ENCODE measurements at regions not wholly inside any gene's neighbourhood (a gene's known extent, or its start where the extent isn't known, plus 50 kb on each side); places are given as distances from the start of the nearest gene placed in this dataset.

DNA sequence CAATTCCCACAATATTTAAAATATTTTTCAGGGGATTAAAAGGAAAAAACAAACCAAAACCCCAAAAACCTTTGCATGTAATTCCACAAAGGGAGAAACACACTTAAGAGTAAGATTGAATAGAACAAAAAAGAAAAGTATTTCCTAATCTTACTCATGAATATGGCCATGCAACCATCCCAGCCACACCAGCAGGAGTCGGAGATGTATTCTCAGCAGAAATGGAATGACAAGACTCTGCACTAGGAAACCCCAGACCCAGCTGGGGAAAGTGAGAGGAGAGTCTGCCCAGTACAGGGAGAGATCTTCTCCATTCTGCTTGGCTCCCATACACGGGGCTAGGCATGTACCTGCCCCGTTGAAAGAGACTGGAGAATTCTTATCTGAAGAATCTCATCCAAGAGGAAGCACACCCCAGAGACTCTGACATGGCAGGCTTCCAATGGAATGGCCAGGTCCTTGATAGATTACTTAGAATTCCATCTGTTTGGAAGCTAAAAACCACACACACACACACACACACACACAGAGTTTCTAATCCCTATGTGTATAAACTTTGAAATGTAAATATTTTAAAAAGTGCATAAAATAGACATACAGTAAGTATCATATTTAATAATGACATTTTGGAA, 118.8 kb downstream of the GADD45G start:
- no peak for DNase-seq (ENCODE audit: low read depth)

GRCh38 chr9:89724659-89725058, 119.8 kb downstream of the GADD45G start:
- no peak for DNase-seq (ENCODE audit: low read depth)

- no peak for DNase-seq (ENCODE audit: low read depth)
Observed at GRCh38 chr9:89725271-89725670, 120.5 kb downstream of the GADD45G start.

DNA sequence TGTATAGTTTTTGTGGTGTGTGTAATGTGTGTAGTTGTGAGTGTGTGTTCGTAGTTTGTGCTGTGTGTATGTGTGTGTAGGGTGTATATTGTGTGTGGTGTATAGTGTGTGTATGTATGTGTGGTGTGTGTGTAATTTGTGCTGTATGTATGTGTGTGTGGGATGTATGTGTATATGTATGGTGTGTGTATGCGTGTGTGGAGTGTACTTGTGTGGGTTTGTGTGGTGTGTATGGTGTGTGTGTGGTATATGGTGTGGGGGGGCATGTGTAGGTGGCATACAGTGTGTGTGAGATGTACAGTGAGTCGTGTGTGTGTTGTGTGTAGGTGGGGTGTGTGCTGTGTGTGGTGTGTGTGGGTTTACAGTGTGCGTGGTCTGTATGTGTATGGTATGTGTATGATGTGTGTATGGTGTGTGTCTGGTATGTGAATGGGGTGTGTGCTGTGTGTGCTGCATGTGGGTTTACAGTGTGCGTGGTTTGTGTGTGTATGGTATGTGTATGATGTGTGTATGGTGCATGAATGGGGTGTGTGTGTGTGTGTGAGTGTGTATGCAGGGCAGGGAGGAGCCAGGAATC, 125.2 kb downstream of the GADD45G start:
- no peak for DNase-seq (ENCODE audit: low read depth)

DNA sequence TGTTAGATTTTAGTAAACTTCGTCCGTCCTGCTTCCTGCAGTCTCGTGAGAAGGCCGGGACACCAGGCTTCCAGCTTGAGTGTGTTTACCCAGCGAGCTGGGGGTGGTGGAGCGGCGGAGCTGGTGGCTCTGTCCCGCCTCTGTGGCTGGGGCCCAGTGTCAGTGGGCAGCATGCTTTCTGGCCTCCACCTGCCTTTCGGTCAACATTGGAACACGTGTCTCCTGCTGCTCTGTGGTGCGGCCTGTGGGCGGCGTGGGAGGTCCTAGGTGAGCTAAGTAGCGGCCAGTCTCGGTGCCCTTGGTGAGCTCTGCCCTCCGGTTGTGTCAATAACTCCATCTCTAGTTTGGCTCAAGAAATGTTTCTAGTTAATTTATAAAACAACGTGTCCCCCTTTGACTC, 125.9 kb downstream of the GADD45G start:
- DNase-seq (ENCODE audit: low read depth) = no peak

- DNase-seq (ENCODE audit: low read depth) = no peak
Observed at GRCh38 chr9:89731262-89732182, 126.7 kb downstream of the GADD45G start.

GRCh38 chr9:89732295-89732938, 127.6 kb downstream of the GADD45G start:
- DNase-seq (ENCODE audit: low read depth) = no peak

DNA sequence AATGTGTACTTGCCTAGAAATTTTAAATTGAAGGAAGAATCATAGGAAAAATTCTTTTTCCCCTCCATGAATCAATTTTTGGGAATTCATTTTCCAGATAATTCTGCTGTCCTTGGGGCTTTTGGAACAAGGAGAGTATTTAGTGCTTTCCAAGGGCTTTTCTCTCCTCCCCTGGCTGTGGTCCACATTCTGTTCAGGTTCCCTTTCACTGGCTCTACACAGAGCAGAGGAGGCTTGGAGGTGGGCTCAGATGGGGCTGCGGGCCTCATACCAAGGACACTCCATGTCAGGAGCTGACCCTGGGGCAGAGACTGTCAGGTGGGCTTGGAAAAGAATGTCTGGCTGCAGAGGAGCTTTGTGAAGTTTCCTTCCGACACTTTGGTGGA, 128.1 kb downstream of the GADD45G start:
- DNase-seq (ENCODE audit: low read depth) = no peak

DNA sequence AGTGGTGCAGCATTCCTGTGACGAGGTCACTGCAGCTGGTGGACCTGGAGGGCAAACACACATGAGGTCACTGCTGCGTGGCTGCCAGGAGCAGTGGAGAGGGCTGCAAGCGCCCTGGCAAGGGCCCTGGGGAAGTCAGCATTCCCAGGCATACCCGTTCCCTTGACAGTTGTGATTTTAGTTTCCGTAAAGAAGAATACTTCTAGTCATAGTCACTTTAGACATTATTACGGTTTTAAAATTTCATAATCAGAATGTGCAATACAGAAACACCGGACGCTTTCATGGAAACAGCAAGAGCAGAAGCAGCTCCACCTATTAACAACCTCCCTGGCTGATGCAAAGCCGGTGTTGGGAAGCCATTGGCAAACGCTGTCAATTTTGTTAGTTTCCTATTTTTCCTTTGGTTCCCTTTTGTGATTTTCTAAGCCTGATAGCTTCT, 129.8 kb downstream of the GADD45G start:
- DNase-seq (ENCODE audit: low read depth) = no peak

GRCh38 chr9:89738137-89738932, 133.5 kb downstream of the GADD45G start:
- DNase-seq (ENCODE audit: low read depth) = no peak

DNA sequence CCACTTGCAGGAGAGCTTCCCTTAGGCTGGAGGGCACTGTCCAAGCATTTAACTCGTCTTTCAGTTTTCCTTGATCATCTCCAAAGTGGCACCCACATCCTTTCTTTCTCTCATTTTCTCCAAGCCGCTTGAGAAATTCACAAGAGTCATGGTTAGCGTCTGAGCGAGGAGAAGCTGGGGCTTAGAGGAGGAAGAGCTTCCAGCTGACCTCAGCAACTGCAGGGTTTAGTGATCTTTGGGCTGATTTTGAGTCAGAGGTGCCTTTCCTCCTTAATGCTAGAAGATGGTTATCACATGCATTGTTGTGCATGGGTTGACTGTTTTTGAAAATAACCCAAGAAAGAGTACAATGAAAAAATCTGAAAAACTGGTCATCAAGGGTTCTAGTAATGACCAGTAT, 134.7 kb downstream of the GADD45G start:
- DNase-seq (ENCODE audit: low read depth) = no peak

- no peak for DNase-seq (ENCODE audit: low read depth)
Observed at GRCh38 chr9:89739916-89740315, 135.1 kb downstream of the GADD45G start.

- no peak for DNase-seq (ENCODE audit: low read depth)
Observed at GRCh38 chr9:89740722-89741121, 135.9 kb downstream of the GADD45G start.

DNA sequence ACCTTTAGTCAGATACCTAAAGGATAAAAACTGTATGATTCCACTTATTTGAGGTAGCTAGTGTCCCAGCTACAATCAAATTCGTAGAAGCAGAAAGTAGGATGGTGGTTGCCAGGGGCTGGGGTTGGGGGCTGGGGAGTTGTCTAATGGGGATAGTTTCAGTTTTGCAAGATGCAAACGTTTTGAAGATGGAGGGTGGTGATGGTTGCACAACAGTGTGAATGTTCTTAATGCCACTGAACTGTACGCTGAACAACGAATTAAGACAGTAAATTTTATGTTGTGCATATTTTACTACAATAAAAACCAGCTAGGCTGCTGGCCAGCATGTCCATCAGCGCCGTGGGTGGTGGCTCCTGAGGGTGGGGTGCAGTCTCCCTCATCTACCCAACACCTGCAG, 137.8 kb downstream of the GADD45G start:
- DNase-seq (ENCODE audit: low read depth) = no peak

GRCh38 chr9:89743216-89743572, 138.4 kb downstream of the GADD45G start:
- no peak for DNase-seq (ENCODE audit: low read depth)

- no peak for DNase-seq (ENCODE audit: low read depth)
Observed at GRCh38 chr9:89743573-89744254, 138.9 kb downstream of the GADD45G start.

DNA sequence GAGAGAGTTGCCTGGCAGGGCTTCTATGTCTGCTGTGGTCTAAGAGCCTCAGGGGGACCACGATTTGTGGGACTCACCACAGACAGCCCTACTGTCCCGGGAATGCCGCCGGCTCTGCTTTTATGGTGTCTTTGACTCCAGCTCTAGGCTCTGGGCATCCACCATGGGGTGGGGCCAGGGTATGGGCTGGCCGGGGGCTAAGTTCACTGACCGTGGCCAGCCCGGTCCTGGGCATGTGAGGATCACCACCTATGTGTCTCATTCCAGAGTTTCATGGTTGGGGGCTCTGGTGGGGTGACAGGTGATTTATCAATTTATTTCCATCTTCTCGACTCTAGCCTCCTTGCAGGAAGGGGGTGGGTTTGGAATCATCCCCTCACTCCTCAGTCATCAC, 139.4 kb downstream of the GADD45G start:
- DNase-seq (ENCODE audit: low read depth) = no peak

DNA sequence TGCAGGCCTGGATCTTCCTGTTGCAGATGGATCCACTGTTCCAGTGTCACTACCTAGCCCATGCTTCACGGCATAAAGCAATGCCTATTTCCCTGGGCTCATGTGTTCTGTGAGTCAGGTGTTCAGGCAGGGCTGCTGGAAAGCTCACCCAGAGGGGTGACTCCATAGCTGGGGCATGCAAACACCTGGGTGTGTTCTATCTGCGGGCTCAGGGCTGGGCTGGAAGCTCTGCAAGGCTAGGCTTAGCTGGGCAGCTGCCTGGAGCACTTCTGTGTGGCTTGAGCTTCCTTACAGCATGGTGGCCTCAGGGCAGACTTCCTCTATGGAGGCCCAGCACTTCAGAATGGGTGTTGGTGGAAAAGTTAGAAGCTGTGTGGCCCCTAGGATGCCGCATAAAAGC, 139.9 kb downstream of the GADD45G start:
- DNase-seq (ENCODE audit: low read depth) = no peak

- no peak for DNase-seq (ENCODE audit: low read depth)
Observed at GRCh38 chr9:89745601-89746376, 141.0 kb downstream of the GADD45G start.

- no peak for DNase-seq (ENCODE audit: low read depth)
Observed at GRCh38 chr9:89746385-89747116, 141.7 kb downstream of the GADD45G start.

Data from stimulated activated CD8-positive, alpha-beta memory T cell treated with anti-CD3 and anti-CD28 coated beads, Interleukin-12 subunit alpha, Interleukin-12 subunit beta, amount 100 ng/mL, for 1 hour (primary cell).